ENCODE measurements at regions not wholly inside any gene's neighbourhood (a gene's known extent, or its start where the extent isn't known, plus 50 kb on each side); places are given as distances from the start of the nearest gene placed in this dataset.

- ATAC-seq: no peak
- TF ChIP-seq ZFP3 (CRISPR knock-in tag; IDR thresholded peaks at IDR 0.05): no peak
- no peak for TF ChIP-seq GLIS3 (CRISPR knock-in tag; IDR thresholded peaks at IDR 0.05)
- TF ChIP-seq ZNF565 (CRISPR knock-in tag; conservative IDR thresholded peaks at IDR 0.05; ENCODE audit: low read depth): no peak
- TF ChIP-seq ARNTL (CRISPR knock-in tag; IDR thresholded peaks at IDR 0.05; ENCODE audit: borderline replicate concordance, low read depth): no peak
- TF ChIP-seq TCF4 (CRISPR knock-in tag; IDR thresholded peaks at IDR 0.05; ENCODE audit: borderline replicate concordance): no peak
- no peak for TF ChIP-seq POU6F1 (CRISPR knock-in tag; IDR thresholded peaks at IDR 0.05; ENCODE audit: borderline replicate concordance, low read depth)
- TF ChIP-seq ZFP30 (CRISPR knock-in tag; IDR thresholded peaks at IDR 0.05): no peak
- TF ChIP-seq ZNF70 (CRISPR knock-in tag; IDR thresholded peaks at IDR 0.05): no peak
- TF ChIP-seq PPARA (CRISPR knock-in tag; IDR thresholded peaks at IDR 0.05; ENCODE audit: borderline replicate concordance): no peak
- no peak for TF ChIP-seq ZC3H10 (CRISPR knock-in tag; IDR thresholded peaks at IDR 0.05)
- TF ChIP-seq CREB5 (CRISPR knock-in tag; IDR thresholded peaks at IDR 0.05; ENCODE audit: low read depth): no peak
- TF ChIP-seq RARB (CRISPR knock-in tag; IDR thresholded peaks at IDR 0.05): no peak
- TF ChIP-seq OSR1 (CRISPR knock-in tag; IDR thresholded peaks at IDR 0.05): no peak
- no peak for TF ChIP-seq CSDC2 (CRISPR knock-in tag; IDR thresholded peaks at IDR 0.05)
- TF ChIP-seq ISL1 (CRISPR knock-in tag; IDR thresholded peaks at IDR 0.05): no peak
Observed at GRCh38 chr22:48177631-48178030, 1415.2 kb downstream of the TBC1D22A start.

GRCh38 chr22:48175721-48176120 lies 1413.3 kb downstream of the TBC1D22A start:
- ATAC-seq: no peak
- no peak for TF ChIP-seq BACH2 (CRISPR knock-in tag; IDR thresholded peaks at IDR 0.05; ENCODE audit: borderline replicate concordance)
- TF ChIP-seq ZFP30 (CRISPR knock-in tag; IDR thresholded peaks at IDR 0.05): no peak
- TF ChIP-seq ARNTL (CRISPR knock-in tag; IDR thresholded peaks at IDR 0.05; ENCODE audit: borderline replicate concordance, low read depth): no peak
- TF ChIP-seq CREB5 (CRISPR knock-in tag; IDR thresholded peaks at IDR 0.05; ENCODE audit: low read depth): no peak
- TF ChIP-seq ZC3H10 (CRISPR knock-in tag; IDR thresholded peaks at IDR 0.05): no peak
- no peak for TF ChIP-seq ZNF565 (CRISPR knock-in tag; conservative IDR thresholded peaks at IDR 0.05; ENCODE audit: low read depth)
- no peak for TF ChIP-seq ISL1 (CRISPR knock-in tag; IDR thresholded peaks at IDR 0.05)
- no peak for TF ChIP-seq ZNF70 (CRISPR knock-in tag; IDR thresholded peaks at IDR 0.05)
- TF ChIP-seq PATZ1 (CRISPR knock-in tag; IDR thresholded peaks at IDR 0.05; ENCODE audit: borderline replicate concordance): no peak

GRCh38 chr22:48173773-48174160 lies 1411.3 kb downstream of the TBC1D22A start:
- TF ChIP-seq OSR1 (CRISPR knock-in tag; IDR thresholded peaks at IDR 0.05) (no peak), ZNF565 (CRISPR knock-in tag; conservative IDR thresholded peaks at IDR 0.05; ENCODE audit: low read depth) (no peak), ISL1 (CRISPR knock-in tag; IDR thresholded peaks at IDR 0.05) (no peak), ZNF70 (CRISPR knock-in tag; IDR thresholded peaks at IDR 0.05) (no peak), TCF4 (CRISPR knock-in tag; IDR thresholded peaks at IDR 0.05; ENCODE audit: borderline replicate concordance) (no peak), ESRRG (CRISPR knock-in tag; IDR thresholded peaks at IDR 0.05) (no peak), PPARA (CRISPR knock-in tag; IDR thresholded peaks at IDR 0.05; ENCODE audit: borderline replicate concordance) (no peak), CSDC2 (CRISPR knock-in tag; IDR thresholded peaks at IDR 0.05) (no peak), SNAI2 (CRISPR knock-in tag; IDR thresholded peaks at IDR 0.05) (no peak), CSRNP3 (CRISPR knock-in tag; IDR thresholded peaks at IDR 0.05) (no peak), ZC3H10 (CRISPR knock-in tag; IDR thresholded peaks at IDR 0.05) (no peak)
- ATAC-seq: no peak

Measured in SK-N-SH treated with all-trans-retinoic acid at 6 μM for 48 hours (cell line).